NCI-H2081 (cell line): ENCODE measurements at regions not wholly inside any gene's neighbourhood (a gene's known extent, or its start where the extent isn't known, plus 50 kb on each side); places are given as distances from the start of the nearest gene placed in this dataset.

Experiments
- DNase-seq, 2 experiments: peaks; one replicate each; lab custom pipeline; 2025; lab: John Stamatoyannopoulos, UW

DNA sequence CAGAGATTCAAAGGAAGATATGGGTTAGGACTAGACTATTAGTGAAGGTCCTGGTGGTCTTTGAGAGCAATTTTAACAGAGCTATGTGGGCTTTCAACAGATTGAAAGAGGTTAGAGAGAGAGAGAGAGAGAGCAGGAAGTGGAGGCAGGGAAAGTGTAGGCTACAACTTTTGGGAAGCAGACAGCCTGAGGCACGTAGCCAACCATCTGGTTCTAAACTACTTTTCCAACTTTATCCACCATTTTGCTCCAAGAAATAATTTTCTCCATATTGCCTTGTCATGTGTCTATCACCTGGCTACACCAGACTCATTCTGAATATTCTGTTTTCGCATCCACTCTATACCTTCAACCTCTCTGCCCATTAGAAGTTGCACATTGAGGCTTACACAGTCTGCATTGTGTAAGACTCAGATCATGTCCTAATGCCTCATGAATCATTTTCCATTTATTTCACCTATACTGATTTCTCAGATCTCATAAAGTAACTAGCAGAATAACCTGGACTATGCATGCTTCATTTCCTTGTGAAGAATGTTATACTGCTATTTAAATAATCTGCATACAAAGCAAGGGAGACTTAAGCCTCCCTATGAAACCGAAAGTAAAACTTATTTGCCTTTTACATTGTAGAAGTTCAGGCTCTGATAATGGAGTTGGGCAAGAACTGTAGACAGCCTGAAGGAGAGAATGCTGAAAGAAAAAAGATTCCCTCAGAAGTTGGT, 235.6 kb downstream of the ELAVL2 start:
- no peak for DNase-seq

DNA sequence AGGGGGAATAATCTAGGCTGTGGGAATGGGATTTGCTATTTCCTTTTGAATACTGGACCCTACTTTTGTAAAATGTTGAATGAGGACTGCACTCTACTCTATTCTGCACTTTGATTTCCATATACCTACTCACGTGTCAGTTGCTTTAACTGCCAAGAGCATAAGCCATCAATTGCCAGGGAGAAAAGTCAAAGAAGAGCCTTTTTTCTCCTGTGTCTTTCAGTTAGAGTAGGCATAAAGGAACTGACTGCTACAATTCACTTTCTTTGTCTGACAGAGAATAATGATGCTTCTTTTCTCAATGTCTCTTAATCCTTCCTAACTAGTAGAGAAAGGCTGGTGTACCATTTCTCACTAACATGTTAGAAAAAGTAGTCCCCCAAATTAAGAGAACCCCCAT, 231.6 kb downstream of the ELAVL2 start:
- no peak for DNase-seq

DNA sequence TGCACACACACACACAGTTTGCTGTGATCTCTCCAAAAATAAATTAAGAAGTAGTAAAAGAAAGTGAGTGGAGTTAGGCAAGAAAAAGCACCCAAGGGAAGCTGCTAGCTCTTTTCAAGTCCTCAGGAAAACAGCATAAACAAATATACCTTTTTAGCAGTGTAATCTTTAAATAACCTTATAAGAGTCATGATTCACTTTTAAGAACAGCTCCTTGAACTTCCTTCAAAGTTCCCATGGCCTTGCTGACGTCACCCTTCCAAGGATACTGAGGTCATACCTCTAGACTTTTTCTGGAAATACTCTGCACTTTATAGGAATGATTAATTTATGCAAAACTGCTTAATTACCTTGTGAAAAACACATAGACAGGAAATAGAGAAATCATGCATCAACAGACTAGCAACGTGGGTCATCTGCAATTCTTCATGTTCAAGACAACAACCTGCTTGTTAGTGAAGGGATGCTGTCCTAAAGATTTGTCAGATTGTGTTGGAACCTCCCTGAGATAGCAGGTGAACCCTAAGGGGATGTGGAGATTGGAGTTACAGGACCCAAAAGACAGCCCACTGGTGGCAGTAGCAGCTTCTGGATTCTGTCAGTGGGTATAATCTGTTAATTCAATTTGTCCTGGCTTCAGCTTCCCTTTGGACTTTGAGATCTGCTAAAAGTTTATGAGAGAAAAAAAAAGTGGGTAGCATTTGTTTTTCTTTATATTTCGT, 229.0 kb downstream of the ELAVL2 start:
- DNase-seq = no peak

DNA sequence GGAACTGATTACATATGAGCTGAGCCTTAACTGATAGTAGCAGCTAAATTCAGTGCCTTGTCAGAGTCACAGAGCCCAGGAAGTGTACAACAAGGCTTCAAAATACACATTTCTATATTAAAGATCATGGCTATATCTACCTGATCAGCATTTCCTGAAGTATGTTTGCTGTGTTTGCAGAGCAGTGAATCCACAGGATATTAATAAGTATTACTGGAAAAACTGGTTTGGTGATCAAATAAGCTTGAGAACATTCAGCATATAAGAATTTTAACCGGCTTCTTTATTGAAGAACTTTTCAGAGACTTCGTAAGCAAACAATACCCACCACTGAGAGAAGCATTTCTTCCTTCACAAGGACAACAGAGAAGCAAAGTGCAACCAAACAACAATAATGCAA, 227.0 kb downstream of the ELAVL2 start:
- no peak for DNase-seq

DNA sequence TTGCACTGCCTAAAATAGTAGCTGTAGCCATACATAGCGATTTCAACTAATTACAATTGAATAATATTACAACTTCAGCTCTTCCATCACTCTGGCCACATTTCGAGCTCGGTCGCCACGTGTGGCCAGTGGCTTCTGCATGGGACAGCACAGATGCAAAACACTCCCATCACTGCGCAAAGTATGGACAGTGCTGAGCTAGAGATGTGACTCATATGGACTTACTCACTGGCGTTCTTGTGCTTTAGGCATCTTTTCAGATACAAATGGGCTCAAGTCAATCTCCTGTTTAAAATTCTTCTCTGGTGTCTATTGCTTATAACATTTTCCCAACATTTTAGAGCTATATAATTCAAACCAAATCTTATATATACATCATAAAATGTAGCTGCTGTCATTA, 222.7 kb downstream of the ELAVL2 start:
- DNase-seq = no peak

DNA sequence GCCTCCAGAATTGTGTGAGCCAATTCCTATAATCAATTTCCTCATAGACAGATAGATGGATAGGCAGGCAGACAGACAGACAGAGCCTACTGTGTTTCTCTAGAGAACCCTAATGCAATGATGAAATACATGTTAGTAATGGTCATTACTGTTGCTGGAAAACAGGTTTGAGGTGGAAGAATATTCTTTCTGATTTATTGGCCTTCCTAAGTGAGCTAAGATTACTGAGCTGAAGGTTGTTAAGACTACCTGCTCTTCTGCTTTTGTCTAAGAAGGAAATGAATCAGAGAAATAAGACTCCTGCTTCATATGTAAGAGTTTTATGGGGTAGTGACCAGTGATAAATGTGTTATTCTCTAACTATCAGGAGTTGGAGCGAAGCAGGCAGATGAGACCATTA, 219.9 kb downstream of the ELAVL2 start:
- DNase-seq = no peak

DNA sequence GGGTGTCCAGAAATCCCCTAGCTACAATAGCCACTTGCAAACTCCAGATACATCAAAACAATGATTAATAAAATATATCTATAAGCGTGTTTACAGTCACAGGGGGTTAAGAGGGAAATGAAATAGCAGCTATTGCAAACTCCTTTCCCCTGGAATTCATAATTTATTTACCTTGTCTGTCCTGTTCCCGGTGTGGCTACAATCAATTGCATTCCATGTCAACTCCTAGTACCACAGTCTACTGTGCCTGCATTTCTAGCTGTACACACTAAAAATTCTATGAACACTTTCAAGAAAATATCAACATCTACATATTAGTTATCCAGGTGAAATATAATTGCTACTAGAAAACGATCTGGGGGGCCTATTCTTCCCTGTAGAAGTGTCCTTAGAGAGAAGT, 217.6 kb downstream of the ELAVL2 start:
- no peak for DNase-seq

DNA sequence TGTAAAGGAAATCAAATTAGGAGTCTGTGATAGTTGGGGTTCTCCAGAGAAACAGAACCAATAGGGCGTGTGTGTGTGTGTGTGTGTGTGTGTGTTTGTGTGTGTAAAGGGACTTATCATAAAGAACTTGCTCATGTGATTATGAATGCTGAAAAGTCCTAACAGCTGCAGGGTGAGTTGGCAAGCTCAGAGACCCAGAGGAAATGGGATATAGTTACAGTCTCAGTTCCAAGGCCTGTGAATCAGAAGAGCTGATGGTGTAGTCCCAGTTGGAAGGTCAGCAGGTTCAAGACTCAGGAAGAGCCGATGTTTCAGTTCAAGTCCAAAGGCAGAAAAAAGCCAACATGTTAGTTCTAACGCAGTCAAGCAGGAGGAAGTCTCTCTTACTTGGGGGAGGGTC, 214.2 kb downstream of the ELAVL2 start:
- no peak for DNase-seq

DNA sequence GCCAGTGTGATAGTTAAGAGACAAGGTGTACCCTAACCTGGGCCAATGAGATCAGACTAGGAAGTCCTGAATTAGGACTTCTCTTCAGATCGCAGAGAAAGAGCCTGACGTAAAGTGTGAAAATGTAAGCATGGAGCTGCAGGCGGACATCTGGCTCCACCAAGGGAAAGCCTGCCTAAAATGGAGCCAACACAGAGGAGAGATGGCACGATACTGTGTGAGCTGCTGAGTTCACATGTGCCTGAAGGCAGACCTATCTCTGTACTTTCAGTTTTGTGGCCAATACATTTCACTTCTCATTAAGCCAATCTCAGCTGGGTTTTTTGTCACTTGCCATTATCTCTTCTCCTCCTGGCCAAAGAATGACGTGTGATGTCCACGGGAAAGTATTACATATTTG, 210.5 kb downstream of the ELAVL2 start:
- DNase-seq = no peak

DNA sequence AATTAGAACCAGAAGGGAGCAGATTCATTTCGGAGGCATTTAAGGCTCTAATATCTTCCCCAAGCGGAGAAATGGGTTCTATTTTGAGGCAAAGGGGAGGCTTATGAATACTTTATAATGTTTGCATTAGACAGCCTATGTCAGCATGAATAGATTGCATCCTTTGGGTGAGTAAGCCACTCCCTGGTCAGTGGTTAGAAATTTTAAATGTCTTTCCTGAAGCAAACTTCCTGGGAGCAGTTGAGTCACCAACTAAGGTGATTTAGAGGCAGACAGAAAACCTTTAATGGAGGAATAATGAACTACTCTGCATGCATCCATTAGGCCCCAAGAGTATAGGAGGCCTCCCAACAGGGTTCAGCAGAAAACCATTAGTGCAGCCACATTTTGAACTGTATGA, 204.9 kb downstream of the ELAVL2 start:
- no peak for DNase-seq

DNA sequence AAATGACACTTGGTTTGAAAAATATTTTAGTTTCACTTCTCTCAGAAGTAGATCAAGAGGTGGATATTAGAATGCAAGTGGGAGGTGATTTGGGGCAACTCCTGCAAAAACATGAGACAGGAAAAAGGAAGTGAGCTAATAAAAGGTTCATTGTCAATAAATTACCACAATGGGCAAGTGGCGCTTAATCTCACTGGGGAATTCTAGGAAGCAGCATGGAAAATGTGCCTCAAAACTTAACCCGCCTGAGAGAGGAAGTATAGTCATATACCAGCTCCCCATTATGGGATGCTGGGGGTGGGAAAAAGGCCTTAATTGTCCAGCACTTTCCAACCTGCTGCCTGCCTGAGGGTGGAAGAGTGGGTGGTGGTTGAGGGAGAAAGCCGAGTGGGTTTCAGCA, 204.1 kb downstream of the ELAVL2 start:
- DNase-seq = no peak

DNA sequence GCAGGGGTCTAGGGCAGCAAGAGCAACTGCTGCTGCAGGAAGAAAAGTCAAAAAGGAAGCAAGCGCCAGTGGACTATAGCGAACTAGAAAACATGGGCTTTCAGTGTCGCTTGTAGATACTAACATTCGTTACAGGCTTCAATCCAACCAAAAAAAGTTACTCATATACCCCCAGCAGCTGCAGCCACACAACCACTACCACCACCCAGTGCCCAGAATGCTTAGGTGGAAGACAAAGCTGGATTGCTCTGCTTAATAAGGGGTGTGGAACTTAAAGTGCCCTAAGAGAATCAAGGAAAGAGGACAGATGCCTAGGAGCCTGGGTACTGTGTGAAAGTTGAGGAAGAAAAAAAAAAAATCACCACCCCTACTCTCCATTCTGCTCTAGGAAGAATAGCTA, 203.6 kb downstream of the ELAVL2 start:
- no peak for DNase-seq

DNA sequence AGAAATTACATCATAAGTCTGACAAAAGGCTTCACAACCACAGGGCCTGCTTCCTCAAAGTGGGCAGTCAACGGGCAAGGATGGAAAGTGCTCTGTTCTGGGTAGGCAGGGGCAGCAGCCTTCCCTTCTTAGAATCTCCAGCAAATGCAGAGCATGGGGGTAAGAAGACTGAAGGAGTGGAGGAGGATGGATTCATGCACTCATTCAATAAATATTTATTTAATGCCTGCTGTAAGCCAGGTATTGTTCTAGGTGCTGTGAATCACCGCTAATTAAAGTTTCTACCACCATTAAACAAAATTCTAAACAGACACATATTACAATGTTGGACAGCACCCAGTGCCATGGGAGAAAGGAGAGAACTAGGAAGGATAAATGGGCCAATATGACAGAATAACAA, 195.6 kb downstream of the ELAVL2 start:
- DNase-seq = no peak

DNA sequence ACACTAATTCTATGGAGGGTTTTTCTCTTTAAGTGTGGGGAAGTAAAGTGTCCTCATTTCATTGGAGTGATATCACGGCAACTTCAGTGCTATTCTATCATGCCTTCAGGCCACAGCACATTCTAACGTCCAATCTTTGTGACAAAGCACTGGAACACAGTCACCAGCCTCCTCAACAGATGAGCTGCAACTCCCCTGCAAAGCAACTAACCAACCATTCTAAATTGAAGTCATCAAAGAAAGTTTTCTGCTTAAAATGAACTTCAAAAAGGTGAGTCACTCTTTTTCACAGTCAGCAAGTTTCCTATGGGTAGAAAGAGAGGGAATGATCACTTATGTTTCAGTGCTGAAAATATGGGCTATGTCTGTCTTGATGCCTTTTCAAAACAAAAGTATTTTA, 190.8 kb downstream of the ELAVL2 start:
- DNase-seq = no peak

DNA sequence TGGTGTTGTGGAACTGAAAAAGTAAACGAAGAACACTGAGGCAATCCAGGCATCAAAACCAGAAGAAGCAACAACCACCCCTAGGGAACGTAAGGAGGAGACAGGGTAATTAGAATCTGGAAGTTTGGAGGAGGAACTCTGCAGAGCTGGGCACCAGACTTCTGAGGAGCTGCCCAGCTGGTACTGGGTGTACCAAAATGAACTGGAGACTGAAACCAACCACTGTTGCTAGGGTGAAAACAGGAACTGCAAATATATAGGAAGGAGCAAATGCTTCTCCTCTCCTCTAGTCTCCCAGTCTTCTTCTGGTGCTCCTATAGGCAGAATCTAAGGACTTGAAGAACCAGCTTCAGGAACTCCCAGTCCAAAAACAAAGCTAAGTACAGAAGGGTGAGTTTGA, 189.8 kb downstream of the ELAVL2 start:
- no peak for DNase-seq

DNA sequence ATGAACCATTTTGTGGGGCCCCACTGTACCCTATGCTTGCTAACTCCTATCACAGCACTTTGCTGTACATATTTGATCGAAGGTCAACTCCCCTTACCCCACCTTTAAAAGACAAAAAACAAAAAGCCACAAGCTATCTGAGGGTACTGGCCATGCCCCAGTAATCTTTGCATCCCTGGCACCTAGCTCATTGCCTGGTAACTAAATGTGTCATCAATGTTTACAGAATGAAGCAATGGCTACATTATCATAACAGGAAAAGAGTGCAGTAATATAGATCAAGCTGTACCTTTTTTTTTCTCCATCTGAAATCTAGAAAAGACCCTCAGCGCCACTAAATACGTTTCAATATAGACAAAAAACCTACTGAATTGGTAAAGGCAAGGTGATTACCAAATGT, 188.0 kb downstream of the ELAVL2 start:
- no peak for DNase-seq

DNA sequence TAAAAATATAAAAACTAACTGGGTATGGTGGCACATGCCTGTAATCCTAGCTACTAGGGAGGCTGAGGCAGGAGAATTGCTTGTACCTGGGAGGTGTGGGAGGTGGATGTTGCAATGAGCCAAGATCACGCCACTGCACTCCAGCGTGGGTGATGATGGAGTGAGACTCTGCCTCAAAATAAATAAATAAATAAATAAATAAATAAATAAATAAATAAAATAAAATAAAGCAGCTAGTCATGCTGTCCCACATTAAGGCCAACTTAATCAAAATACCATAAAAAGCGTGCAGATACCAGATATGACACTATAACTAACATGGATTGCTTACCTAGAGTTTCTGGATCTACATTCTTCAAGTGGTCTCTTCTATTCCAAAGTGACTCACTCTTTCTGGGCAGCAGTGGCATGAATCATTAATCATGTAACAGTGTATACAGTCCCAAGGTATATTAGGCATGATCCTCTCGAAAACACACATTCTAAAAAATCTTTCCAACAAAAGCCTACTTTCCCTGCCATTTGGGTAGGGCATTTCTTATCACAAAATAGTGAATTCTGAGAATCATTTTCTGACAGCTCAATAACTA, 187.1 kb downstream of the ELAVL2 start:
- no peak for DNase-seq
